HCT116 (cell line): ENCODE measurements at regions not wholly inside any gene's neighbourhood (a gene's known extent, or its start where the extent isn't known, plus 50 kb on each side); places are given as distances from the start of the nearest gene placed in this dataset.

ENCODE experiments used
- ATAC-seq: fragments of 200-7000 bp; cut with Tn5 transposase; 2 replicates; pipeline ENCODE4 v1.9.1; 2020; ENCODE audit warnings: mild to moderate bottlenecking, moderate library complexity
- BruUV-seq: library from RNA; stranded (reverse); fragments of 400-500 nt; replicated peaks from 2 replicates; lab custom pipeline; 2021; lab: Mats Ljungman, UMichigan
- CTCF ChIA-PET: fragments of 300-600 bp; sonication (Branson Sonifier 250); formaldehyde crosslinking; loops from one replicate; lab custom pipeline; 2021; ENCODE audit warnings: antibody characterized with exemption; lab: Charles Lee
- POLR2A ChIA-PET: fragments of 300-600, 350-600 bp; sonication (Branson Sonifier 250); formaldehyde crosslinking; loops from one replicate; lab custom pipeline; 2021; ENCODE audit warnings: antibody characterized with exemption; lab: Charles Lee
- RAD21 ChIA-PET, 2 experiments: fragments of 300-600 bp; sonication (Branson Sonifier 250); formaldehyde crosslinking; loops; one replicate each; lab custom pipeline; 2023; ENCODE audit warnings: low total read pairs in 2 of 2; ENCODE audit not compliant: uncharacterized antibody in 2 of 2, unreplicated experiment in 2 of 2, low non-redundant PET in 1 of 2; lab: Charles Lee
- DNase-seq: peaks from one replicate; pipeline ENCODE4 v3.0.0-alpha.2; 2010; ENCODE audit warnings: low read depth, low spot score
- H2AFZ ChIP-seq: fragments of 200-600 bp; shearing (Covaris generic), sonication (generic); 2 replicates; pipeline ENCODE4 v1.6.1; 2017; ENCODE audit warnings: low read depth, mixed run types, mixed read lengths, antibody characterized with exemption, low read length; ENCODE audit not compliant: poor library complexity, severe bottlenecking
- H3K27ac ChIP-seq: 2 replicates; pipeline ENCODE4 v1.5.1; 2012; ENCODE audit warnings: low read depth, low read length
- H3K27me3 ChIP-seq: fragments of 200-600 bp; sonication (generic); 2 replicates; pipeline ENCODE4 v1.6.1; 2016; ENCODE audit warnings: mixed run types, low read length, mixed read lengths; ENCODE audit not compliant: insufficient read depth
- H3K36me3 ChIP-seq, 2 experiments: fragments of 200-500 bp in 1 of 2; fragments of 200-600 bp in 1 of 2; sonication (Bioruptor generic) in 1 of 2; sonication (generic) in 1 of 2; 2 replicates each; pipeline versions ENCODE4 v1.5.1 to v1.6.1; 2014 to 2016; ENCODE audit warnings: low read length in 2 of 2, inconsistent platforms in 1 of 2, mixed read lengths in 1 of 2, mixed run types in 1 of 2; ENCODE audit not compliant: insufficient read depth in 2 of 2, control insufficient read depth in 1 of 2
- H3K4me1 ChIP-seq, 2 experiments: fragments of 200-600 bp in 1 of 2; sonication (generic) in 1 of 2; 2 replicates each; pipeline versions ENCODE4 v1.5.1 to v1.6.1; 2012 to 2017; ENCODE audit warnings: low read length in 2 of 2, inconsistent platforms in 1 of 2, mild to moderate bottlenecking in 1 of 2, mixed read lengths in 1 of 2, mixed run types in 1 of 2, moderate library complexity in 1 of 2; ENCODE audit not compliant: insufficient read depth in 2 of 2, control insufficient read depth in 1 of 2
- H3K4me2 ChIP-seq: fragments of 200-600 bp; sonication (generic); 2 replicates; pipeline ENCODE4 v1.6.1; 2017; ENCODE audit warnings: mixed run types, low read length, mixed read lengths
- H3K4me3 ChIP-seq, 2 experiments: fragments of 200-600 bp in 1 of 2; sonication (generic) in 1 of 2; replicated peaks in 1 of 2; 2 replicates each; pipeline ENCODE4 v1.5.1; 2011 to 2016; ENCODE audit warnings: low read length in 2 of 2, control low read depth in 1 of 2, low read depth in 1 of 2, mild to moderate bottlenecking in 1 of 2, mixed read lengths in 1 of 2, mixed run types in 1 of 2
- H3K79me2 ChIP-seq: fragments of 200-600 bp; sonication (generic); 2 replicates; pipeline ENCODE4 v1.6.1; 2017; ENCODE audit warnings: mild to moderate bottlenecking, mixed run types, low read length, moderate library complexity, mixed read lengths; ENCODE audit not compliant: insufficient read depth
- H3K9ac ChIP-seq: fragments of 200-600 bp; sonication (generic); 2 replicates; pipeline ENCODE4 v1.6.1; 2016; ENCODE audit warnings: low read length, mixed read lengths
- H3K9me2 ChIP-seq: fragments of 200-600 bp; sonication (generic), shearing (Covaris generic); 2 replicates; pipeline ENCODE4 v1.6.1; 2017; ENCODE audit warnings: mixed run types, mild to moderate bottlenecking, moderate library complexity; ENCODE audit not compliant: insufficient read depth
- H3K9me3 ChIP-seq, 2 experiments: fragments of 200-500 bp in 1 of 2; fragments of 200-600 bp in 1 of 2; sonication (Bioruptor generic) in 1 of 2; sonication (generic) in 1 of 2; 2 replicates each; pipeline ENCODE4 v1.6.1; 2014 to 2017; ENCODE audit warnings: low read length in 2 of 2, mixed read lengths in 2 of 2, inconsistent platforms in 1 of 2, low read depth in 1 of 2, mild to moderate bottlenecking in 1 of 2, mixed run types in 1 of 2, moderate library complexity in 1 of 2; ENCODE audit not compliant: control insufficient read depth in 1 of 2, insufficient read depth in 1 of 2
- H4K20me1 ChIP-seq: fragments of 200-600 bp; sonication (generic), shearing (Covaris generic); 2 replicates; pipeline ENCODE4 v1.6.1; 2017; ENCODE audit warnings: mixed run types, mild to moderate bottlenecking, moderate library complexity; ENCODE audit not compliant: insufficient read depth
- CBX3 ChIP-seq: IDR thresholded peaks from 2 replicates; pipeline ENCODE4 v1.6.1; 2012; ENCODE audit warnings: low read depth
- ELF1 ChIP-seq: IDR thresholded peaks from 2 replicates; pipeline ENCODE4 v1.6.1; 2012; ENCODE audit warnings: low read depth, borderline replicate concordance
- FOSL1 ChIP-seq: IDR thresholded peaks from 2 replicates; pipeline ENCODE4 v1.6.1; 2012; ENCODE audit warnings: low read depth
- JUND ChIP-seq: IDR thresholded peaks from 2 replicates; pipeline ENCODE4 v1.6.1; 2012
- MAX ChIP-seq: IDR thresholded peaks from 2 replicates; pipeline ENCODE4 v1.6.1; 2012
- POLR2A ChIP-seq: IDR thresholded peaks from 2 replicates; pipeline ENCODE4 v1.7.0; 2011; ENCODE audit warnings: borderline replicate concordance; ENCODE audit not compliant: insufficient read depth, insufficient read length; ENCODE audit errors: extremely low read depth
- POLR2AphosphoS5 ChIP-seq: IDR thresholded peaks from 2 replicates; pipeline ENCODE4 v1.6.1; 2011; ENCODE audit warnings: mild to moderate bottlenecking, low read depth, low read length, moderate library complexity
- RAD21 ChIP-seq: IDR thresholded peaks from 2 replicates; pipeline ENCODE4 v1.6.1; 2012; ENCODE audit warnings: low read depth, mild to moderate bottlenecking
- SRF ChIP-seq: IDR thresholded peaks from 2 replicates; pipeline ENCODE4 v1.6.1; 2012; ENCODE audit warnings: low read depth
- YY1 ChIP-seq: IDR thresholded peaks from 2 replicates; pipeline ENCODE4 v1.6.1; 2011; ENCODE audit warnings: low read length, low read depth, moderate library complexity, mild to moderate bottlenecking; ENCODE audit not compliant: insufficient replicate concordance; ENCODE audit errors: extremely low read depth
- ZFX ChIP-seq: fragments of 450-650 bp; IDR thresholded peaks from 2 replicates; pipeline ENCODE4 v1.6.1; 2017
- intact Hi-C: fragments of 100-400 bp; cut with micrococcal nuclease; formaldehyde crosslinking; loops from 2 replicates; pipeline ENCODE4 v1.10.0; 2022
- TF ChIP-seq, protein P1 (sequence below): IDR thresholded peaks from 2 replicates; pipeline ENCODE4 v1.6.1; 2012

DNA sequence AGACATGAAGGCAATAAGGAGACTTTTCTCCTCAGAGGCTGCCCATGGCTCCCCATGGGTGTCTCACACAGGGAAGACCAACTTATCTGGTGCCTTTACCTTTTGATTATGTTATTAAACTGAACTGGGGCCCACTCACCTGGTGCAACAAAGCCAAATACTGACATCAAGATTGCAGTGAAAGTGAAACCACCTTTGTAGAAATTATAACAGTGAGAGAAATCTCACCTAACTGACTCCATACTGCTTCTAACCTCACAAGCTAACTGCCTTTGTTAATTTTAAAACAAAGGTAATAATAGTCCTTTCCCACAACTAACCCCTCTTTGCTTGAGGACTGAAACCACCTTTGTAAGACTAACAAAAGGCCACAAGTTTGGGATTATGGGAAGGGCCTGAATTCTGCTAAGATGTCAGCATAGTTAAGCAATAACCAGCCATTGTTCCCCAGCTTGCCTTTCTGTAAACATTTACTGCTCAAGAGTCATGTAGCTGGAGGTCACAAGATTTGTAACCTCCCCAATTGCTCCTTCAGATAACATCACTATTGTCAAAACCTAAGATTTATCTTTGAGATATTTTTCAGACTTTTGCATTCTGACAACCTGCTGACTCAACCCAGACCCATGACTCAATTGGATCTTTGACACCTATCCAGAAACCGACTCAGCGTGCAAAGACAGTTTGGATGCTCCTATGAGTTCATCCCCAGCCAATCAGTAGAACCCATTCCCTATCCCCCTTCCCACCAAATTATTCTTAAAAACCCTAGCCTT, 420.3 kb upstream of the CFAP20DC start:
- Histone ChIP-seq H3K27me3 (peaks cover 6% of the 10 kb centered on the region; the same call in 1 of the 2 replicates), H2AFZ (no peak overlapping the region), H3K27ac (no peak overlapping the region), H3K4me2 (no peak overlapping the region), H4K20me1 (no peaks in the 10 kb centered on the region), H3K79me2 (no peaks in the 10 kb centered on the region), H3K36me3 (no peaks in the 10 kb centered on the region), H3K9me2 (no peaks in the 10 kb centered on the region), H3K9me3 (no peaks in the 10 kb centered on the region), H3K4me1 (no peaks in the 10 kb centered on the region), H3K9ac (no peak overlapping the region), H3K4me3 (no peak overlapping the region)
- RAD21 ChIA-PET = no interaction called here
- TF ChIP-seq YY1 = no peak
- TF ChIP-seq MAX = no peak
- no peak for TF ChIP-seq SRF
- no peak for TF ChIP-seq ELF1
- no peak for TF ChIP-seq CBX3
- no peak for TF ChIP-seq FOSL1
- no peak for TF ChIP-seq ZFX
- TF ChIP-seq POLR2AphosphoS5 = no peak
- no peak for TF ChIP-seq POLR2A
- TF ChIP-seq, protein P1, sequence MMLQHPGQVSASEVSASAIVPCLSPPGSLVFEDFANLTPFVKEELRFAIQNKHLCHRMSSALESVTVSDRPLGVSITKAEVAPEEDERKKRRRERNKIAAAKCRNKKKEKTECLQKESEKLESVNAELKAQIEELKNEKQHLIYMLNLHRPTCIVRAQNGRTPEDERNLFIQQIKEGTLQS = no peak
- no peak for TF ChIP-seq JUND
- no peak for TF ChIP-seq RAD21
- CTCF ChIA-PET = no interaction called here
- DNase-seq (no peak), ATAC-seq (no peak)
- POLR2A ChIA-PET = no interaction called here
- BruUV-seq = no TSS peak
- intact Hi-C loops = no loop called here
